K562 (cell line): ENCODE measurements at regions not wholly inside any gene's neighbourhood (a gene's known extent, or its start where the extent isn't known, plus 50 kb on each side); places are given as distances from the start of the nearest gene placed in this dataset.

Source experiments
- HDAC2 ChIP-seq: fragments of 450-650 bp; IDR thresholded peaks from 2 replicates; pipeline ENCODE4 v1.6.1; 2016; ENCODE audit warnings: mild to moderate bottlenecking
- MGA ChIP-seq: fragments of 450-650 bp; IDR thresholded peaks from 2 replicates; pipeline ENCODE4 v1.6.1; 2016; ENCODE audit warnings: mild to moderate bottlenecking, moderate library complexity
- MYC ChIP-seq, 2 experiments: fragments of 250-450 bp in 1 of 2; sonication (Bioruptor Pico) in 1 of 2; IDR thresholded peaks; 2 replicates each; pipeline versions ENCODE4 v1.5.1 to v1.6.1; 2012 to 2021; ENCODE audit warnings: low read depth in 2 of 2, borderline replicate concordance in 1 of 2, improper control_type of control experiment in 1 of 2, low read length in 1 of 2, mild to moderate bottlenecking in 1 of 2, moderate library complexity in 1 of 2
- NR2C2 ChIP-seq, 2 experiments: fragments of 200-800 bp in 1 of 2; sonication (Bioruptor generic) in 1 of 2; sonication (generic) in 1 of 2; formaldehyde crosslinking in 1 of 2; IDR thresholded peaks; 2 replicates each; pipeline versions ENCODE4 v1.6.1 to v1.8.0; 2016 to 2022; ENCODE audit warnings: mild to moderate bottlenecking in 1 of 2, missing compliant biosample characterization in 1 of 2, missing genetic modification characterization in 1 of 2, missing genetic modification reagents in 1 of 2
- SMAD4 ChIP-seq: fragments of 250-450 bp; sonication (Bioruptor Pico); conservative IDR thresholded peaks from 2 replicates; pipeline ENCODE4 v1.8.0; 2021; ENCODE audit warnings: inconsistent platforms, mild to moderate bottlenecking, moderate library complexity
- ZNF589 ChIP-seq: fragments of 200-800 bp; sonication (Bioruptor generic); IDR thresholded peaks from 2 replicates; pipeline ENCODE4 v1.6.1; 2016; ENCODE audit warnings: low read depth, missing genetic modification characterization, missing compliant biosample characterization

GRCh38 chr20:1775117-1775516, 117.5 kb upstream of the SIRPG start (continued):
- TF ChIP-seq MGA (no peak), MYC (IDR thresholded peaks at IDR 0.05; ENCODE audit: low read depth, low read length) (no peak), MYC (CRISPR knock-in tag; IDR thresholded peaks at IDR 0.05; ENCODE audit: borderline replicate concordance, low read depth) (no peak), SMAD4 (CRISPR knock-in tag) (no peak), ZNF589 (CRISPR knock-in tag) (no peak), NR2C2 (CRISPR knock-in tag; IDR thresholded peaks at IDR 0.05) (no peak), NR2C2 (tag; IDR thresholded peaks at IDR 0.05) (no peak), HDAC2 (no peak)
